NCI-H524 treated with DMSO at 0.1 percent for 48 hours (cell line): ENCODE measurements at regions not wholly inside any gene's neighbourhood (a gene's known extent, or its start where the extent isn't known, plus 50 kb on each side); places are given as distances from the start of the nearest gene placed in this dataset.

Source experiments
- DNase-seq: peaks from one replicate; lab custom pipeline; 2025; lab: John Stamatoyannopoulos, UW

DNA sequence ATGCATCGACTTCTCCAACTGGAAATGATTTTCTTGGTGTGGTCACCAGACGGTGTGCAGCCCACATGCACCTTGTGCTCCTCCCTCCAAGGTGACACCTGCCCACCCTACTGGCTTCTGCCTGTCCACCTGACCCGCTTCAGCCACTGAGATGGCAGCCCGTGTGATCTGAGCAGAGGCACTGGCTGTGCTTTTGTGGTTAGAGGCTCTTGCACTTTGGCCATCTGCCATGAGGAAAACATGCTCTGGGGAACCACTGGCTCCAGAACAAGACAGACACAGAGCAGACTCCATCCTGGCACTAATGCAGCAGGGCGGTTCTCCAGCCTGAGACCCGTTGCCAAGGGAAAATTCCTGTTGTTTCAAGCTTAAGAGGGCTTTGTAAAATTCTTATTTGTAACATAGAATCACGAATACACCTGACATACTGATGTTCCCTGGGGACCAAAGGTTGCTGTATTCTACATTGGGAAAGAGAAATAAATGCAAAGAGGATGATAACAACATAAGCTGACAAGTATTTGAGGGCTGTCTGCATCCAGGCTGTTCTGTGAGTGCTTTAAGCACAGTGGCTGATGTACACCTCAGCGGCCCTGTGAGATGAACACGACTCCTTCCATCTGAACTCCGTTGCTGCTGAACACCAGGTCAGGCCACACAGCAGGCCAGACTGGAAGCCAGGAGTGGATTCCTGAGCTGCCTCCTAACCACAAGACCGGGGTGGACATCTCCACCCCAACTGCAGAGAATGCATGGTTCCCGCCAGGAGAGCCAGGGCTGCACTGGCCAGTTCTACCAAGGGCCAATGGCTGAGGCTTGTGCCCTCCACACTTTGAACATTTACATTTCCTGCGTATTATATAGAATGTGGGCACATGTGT, 820.4 kb downstream of the GALR1 start:
- DNase-seq = no peak

- DNase-seq = no peak
These were observed 821.6 kb downstream of the GALR1 start for GRCh38 chr18:78071166-78071710.

GRCh38 chr18:78071776-78072175, 822.1 kb downstream of the GALR1 start:
- DNase-seq = no peak

- DNase-seq = no peak
These were observed 822.7 kb downstream of the GALR1 start for GRCh38 chr18:78072375-78072774.

- no peak for DNase-seq
These were observed 823.6 kb downstream of the GALR1 start for GRCh38 chr18:78073275-78073674.

- DNase-seq = no peak
These were observed 824.9 kb downstream of the GALR1 start for GRCh38 chr18:78074400-78075020.

- DNase-seq = no peak
These were observed 830.4 kb downstream of the GALR1 start for GRCh38 chr18:78080081-78080480.

GRCh38 chr18:78080761-78081160, 831.1 kb downstream of the GALR1 start:
- DNase-seq = no peak

GRCh38 chr18:78082816-78083215, 833.2 kb downstream of the GALR1 start:
- DNase-seq = no peak

- no peak for DNase-seq
These were observed 835.9 kb downstream of the GALR1 start for GRCh38 chr18:78085241-78086185.

GRCh38 chr18:78086931-78087330, 837.3 kb downstream of the GALR1 start:
- DNase-seq = no peak

- no peak for DNase-seq
These were observed 837.7 kb downstream of the GALR1 start for GRCh38 chr18:78087338-78087737.

DNA sequence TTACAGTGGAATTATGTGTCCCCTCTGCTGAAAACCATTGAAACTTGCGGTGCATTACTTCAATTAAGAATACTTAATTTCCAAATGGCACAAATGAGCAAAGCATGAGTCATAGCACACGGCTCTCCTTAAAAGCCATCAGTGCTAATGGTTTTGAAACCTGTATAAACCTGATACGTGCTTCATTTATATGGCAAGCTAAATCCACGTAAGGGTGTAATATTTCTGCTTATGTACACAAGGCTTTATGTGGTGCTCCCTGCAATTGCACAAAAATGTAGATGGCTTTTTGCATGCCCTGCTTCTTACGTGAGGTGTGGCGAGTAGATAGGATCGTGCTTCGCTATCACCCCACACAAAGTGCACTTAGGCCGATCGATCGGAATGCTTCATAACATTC, 840.9 kb downstream of the GALR1 start:
- DNase-seq = no peak

DNA sequence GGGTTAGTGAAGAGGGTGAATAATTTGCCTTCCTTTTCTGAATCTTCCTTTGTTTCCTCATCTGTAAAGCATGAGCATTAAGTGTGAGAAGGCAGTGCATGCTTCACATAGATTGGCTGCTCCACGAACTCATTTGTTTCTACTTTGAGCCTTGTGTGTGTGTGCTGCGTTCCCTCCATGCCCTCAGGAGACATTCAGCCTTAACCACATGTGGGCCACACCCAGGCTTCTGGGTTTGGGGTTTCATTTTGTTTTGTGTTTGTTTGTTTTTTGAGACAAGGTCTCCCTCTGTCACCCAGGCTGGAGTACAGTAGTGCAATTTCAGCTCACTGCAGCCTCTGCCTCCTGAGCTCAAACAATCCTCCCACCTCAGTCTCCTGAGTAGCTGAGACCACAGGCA, 843.3 kb downstream of the GALR1 start:
- DNase-seq = no peak

DNA sequence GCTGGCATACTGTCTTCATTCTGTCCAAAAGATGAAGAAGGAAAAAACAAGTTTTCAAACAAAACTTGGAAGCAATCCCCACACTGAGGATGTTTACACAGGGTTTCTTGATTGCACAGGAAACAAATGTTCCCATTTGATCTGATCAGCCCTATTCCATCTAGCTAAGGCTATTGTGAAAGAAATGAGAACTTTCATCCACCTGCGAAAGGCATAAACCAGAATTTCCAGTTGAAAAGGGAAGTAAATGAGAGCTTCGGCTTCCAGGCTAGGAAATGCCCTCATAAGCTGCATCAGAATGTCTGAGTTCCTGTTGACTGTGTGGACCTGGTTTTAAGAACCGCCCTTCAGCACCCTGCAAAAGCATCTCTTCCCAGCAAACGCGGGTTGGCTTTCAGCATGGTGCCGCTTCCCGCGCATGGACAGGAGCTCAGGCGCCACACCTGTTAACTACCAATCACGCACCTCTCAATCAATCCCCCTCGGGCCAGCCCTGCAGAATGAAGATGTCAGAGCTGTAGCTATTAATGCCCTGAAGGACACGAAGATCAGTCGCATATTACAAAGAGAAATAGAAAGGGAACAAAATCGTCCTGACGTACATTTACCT, 850.4 kb downstream of the GALR1 start:
- no peak for DNase-seq

- DNase-seq = no peak
These were observed 851.4 kb downstream of the GALR1 start for GRCh38 chr18:78101091-78101490.

- DNase-seq = no peak
These were observed 852.5 kb downstream of the GALR1 start for GRCh38 chr18:78102135-78102534.

DNA sequence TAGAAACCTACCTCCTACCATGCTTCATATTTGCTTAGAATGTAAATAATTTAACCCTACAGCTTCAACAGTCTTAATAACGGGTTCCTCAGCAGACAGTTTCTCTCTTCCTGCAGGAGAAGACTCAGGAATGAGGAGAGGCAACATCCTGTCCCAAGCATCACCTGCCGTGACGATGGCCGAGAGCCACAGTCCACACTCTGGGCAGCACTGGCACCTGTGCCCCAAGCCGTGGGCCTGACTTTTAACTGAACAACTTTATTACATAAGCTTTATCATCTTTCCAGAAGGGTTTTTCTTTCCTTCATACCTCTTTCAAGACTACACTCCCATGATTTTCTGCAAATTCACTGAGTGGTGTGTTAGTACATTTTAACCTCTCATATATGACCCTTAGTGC, 856.0 kb downstream of the GALR1 start:
- DNase-seq = no peak

DNA sequence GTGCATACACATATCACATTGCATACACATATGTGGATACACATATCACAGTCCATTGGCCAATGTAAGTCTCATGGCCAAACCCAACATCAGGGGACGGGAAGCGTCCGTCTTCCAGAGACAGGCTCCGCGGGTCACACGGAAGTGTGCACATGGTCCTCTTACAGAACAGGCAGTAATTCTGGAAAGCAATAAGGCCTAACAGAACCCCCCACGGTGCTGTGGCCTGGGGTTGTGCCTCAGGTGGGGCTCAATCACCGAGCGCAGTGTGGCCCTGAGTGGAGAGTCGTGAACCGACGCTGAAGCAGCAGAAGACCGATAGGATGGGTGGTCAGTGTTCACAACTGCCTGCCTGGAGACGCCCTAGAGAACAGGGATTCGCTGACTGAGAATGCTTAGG, 857.3 kb downstream of the GALR1 start:
- DNase-seq = no peak

- no peak for DNase-seq
These were observed 857.7 kb downstream of the GALR1 start for GRCh38 chr18:78107363-78107762.

GRCh38 chr18:78108554-78108953, 858.9 kb downstream of the GALR1 start:
- DNase-seq = no peak
